HCT116 (cell line): ENCODE measurements at regions not wholly inside any gene's neighbourhood (a gene's known extent, or its start where the extent isn't known, plus 50 kb on each side); places are given as distances from the start of the nearest gene placed in this dataset.

Experiments used
- ELF1 ChIP-seq: IDR thresholded peaks from 2 replicates; pipeline ENCODE4 v1.6.1; 2012; ENCODE audit warnings: low read depth, borderline replicate concordance
- EZH2 ChIP-seq: fragments of 200-600 bp; sonication (generic); IDR thresholded peaks from 2 replicates; pipeline ENCODE4 v1.6.1; 2017; ENCODE audit warnings: antibody characterized with exemption, mixed run types
- POLR2AphosphoS5 ChIP-seq: IDR thresholded peaks from 2 replicates; pipeline ENCODE4 v1.6.1; 2011; ENCODE audit warnings: mild to moderate bottlenecking, low read depth, low read length, moderate library complexity
- RAD21 ChIP-seq: IDR thresholded peaks from 2 replicates; pipeline ENCODE4 v1.6.1; 2012; ENCODE audit warnings: low read depth, mild to moderate bottlenecking
- TF ChIP-seq, protein P1 (sequence below), 3 experiments: fragments of 200-600 bp in 1 of 3; sonication (generic) in 1 of 3; IDR thresholded peaks in 2 of 3; conservative IDR thresholded peaks in 1 of 3; 2 replicates each; pipeline ENCODE4 v1.5.1; 2012 to 2017; ENCODE audit warnings: low read depth in 2 of 3, low read length in 2 of 3, antibody characterized with exemption in 1 of 3, borderline replicate concordance in 1 of 3, control low read depth in 1 of 3, mild to moderate bottlenecking in 1 of 3, mixed read lengths in 1 of 3, mixed run types in 1 of 3, moderate library complexity in 1 of 3; ENCODE audit not compliant: insufficient read depth in 1 of 3

DNA sequence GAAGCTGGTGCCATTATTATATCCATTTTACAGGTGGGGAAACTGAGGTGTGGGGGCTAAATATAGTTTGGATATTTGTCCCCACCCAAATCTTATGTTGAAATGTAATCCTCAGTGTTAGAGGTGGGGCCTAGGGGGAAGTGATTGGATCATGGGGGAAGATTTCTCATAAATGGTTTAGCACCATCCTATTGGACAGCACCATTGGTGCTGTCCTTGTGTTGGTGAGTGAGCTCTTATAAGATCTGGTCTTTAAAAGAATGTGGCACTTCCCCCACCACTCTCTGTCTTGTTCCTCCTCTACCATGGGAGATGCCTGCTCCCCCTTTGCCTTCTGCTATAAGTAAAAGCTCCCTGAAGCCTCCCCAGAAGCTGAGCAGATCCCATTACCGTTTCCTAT lies 119.8 kb upstream of the SEC14L1 start:
- TF ChIP-seq EZH2 (no peak), POLR2AphosphoS5 (no peak), RAD21 (no peak), ELF1 (no peak)
- TF ChIP-seq, protein P1, sequence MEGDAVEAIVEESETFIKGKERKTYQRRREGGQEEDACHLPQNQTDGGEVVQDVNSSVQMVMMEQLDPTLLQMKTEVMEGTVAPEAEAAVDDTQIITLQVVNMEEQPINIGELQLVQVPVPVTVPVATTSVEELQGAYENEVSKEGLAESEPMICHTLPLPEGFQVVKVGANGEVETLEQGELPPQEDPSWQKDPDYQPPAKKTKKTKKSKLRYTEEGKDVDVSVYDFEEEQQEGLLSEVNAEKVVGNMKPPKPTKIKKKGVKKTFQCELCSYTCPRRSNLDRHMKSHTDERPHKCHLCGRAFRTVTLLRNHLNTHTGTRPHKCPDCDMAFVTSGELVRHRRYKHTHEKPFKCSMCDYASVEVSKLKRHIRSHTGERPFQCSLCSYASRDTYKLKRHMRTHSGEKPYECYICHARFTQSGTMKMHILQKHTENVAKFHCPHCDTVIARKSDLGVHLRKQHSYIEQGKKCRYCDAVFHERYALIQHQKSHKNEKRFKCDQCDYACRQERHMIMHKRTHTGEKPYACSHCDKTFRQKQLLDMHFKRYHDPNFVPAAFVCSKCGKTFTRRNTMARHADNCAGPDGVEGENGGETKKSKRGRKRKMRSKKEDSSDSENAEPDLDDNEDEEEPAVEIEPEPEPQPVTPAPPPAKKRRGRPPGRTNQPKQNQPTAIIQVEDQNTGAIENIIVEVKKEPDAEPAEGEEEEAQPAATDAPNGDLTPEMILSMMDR (IDR thresholded peaks at IDR 0.05 in 2 of 3, conservative IDR thresholded peaks at IDR 0.05 in 1 of 3; ENCODE audit: borderline replicate concordance in 1 of 3, insufficient read depth in 1 of 3, low read depth in 2 of 3, low read length in 2 of 3), result no peak
